CD14-positive monocyte (primary cell): ENCODE measurements at regions not wholly inside any gene's neighbourhood (a gene's known extent, or its start where the extent isn't known, plus 50 kb on each side); places are given as distances from the start of the nearest gene placed in this dataset.

Experiments
- DNase-seq, 3 donors: peaks; one replicate each; pipeline ENCODE4 v3.0.0-alpha.2; 2011 to 2022
- H2AFZ ChIP-seq: 2 replicates; pipeline ENCODE4 v1.6.0; 2012; ENCODE audit warnings: mild to moderate bottlenecking, low read depth, low read length, inconsistent platforms; ENCODE audit not compliant: insufficient read depth, poor library complexity, severe bottlenecking
- H3K27ac ChIP-seq, 2 donors: 1 replicate in 1 of 2; 2 replicates in 1 of 2; pipeline ENCODE4 v1.5.1; 2012 to 2013; ENCODE audit warnings: low read length in 2 of 2, control low read depth in 1 of 2, inconsistent platforms in 1 of 2, low read depth in 1 of 2, mild to moderate bottlenecking in 1 of 2
- H3K27me3 ChIP-seq, 2 donors: one replicate each; pipeline versions ENCODE4 v1.6.0 to v1.6.1; 2011 to 2013; ENCODE audit warnings: low read length in 2 of 2; ENCODE audit not compliant: control insufficient read depth in 2 of 2, insufficient read depth in 2 of 2
- H3K36me3 ChIP-seq, 2 donors: replicated peaks in 1 of 2; 1 replicate in 1 of 2; 2 replicates in 1 of 2; pipeline versions ENCODE4 v1.5.1 to v1.6.1; 2012 to 2013; ENCODE audit warnings: low read length in 2 of 2, control low read depth in 1 of 2, inconsistent platforms in 1 of 2, mild to moderate bottlenecking in 1 of 2; ENCODE audit not compliant: insufficient read depth in 2 of 2, control insufficient read depth in 1 of 2
- H3K4me1 ChIP-seq, 2 donors: 1 replicate in 1 of 2; 2 replicates in 1 of 2; pipeline versions ENCODE4 v1.5.1 to v1.6.1; 2012 to 2013; ENCODE audit warnings: low read length in 2 of 2, control low read depth in 1 of 2, inconsistent platforms in 1 of 2, mild to moderate bottlenecking in 1 of 2, moderate library complexity in 1 of 2; ENCODE audit not compliant: insufficient read depth in 2 of 2, control insufficient read depth in 1 of 2
- H3K4me2 ChIP-seq: replicated peaks from 2 replicates; pipeline ENCODE3; 2012; ENCODE audit warnings: low read length, moderate library complexity, mild to moderate bottlenecking; ENCODE audit not compliant: poor library complexity, severe bottlenecking; ENCODE audit errors: extremely low read depth
- H3K4me3 ChIP-seq, 3 experiments: fragments of 200-600 bp in 1 of 3; sonication (generic) in 1 of 3; replicated peaks in 1 of 3; 1 replicate in 2 of 3; 2 replicates in 1 of 3; pipeline ENCODE4 v1.5.1; 2011 to 2013; ENCODE audit warnings: low read length in 3 of 3, mild to moderate bottlenecking in 3 of 3, control low read depth in 2 of 3, low read depth in 2 of 3, inconsistent platforms in 1 of 3, moderate library complexity in 1 of 3
- H3K79me2 ChIP-seq: 2 replicates; pipeline ENCODE4 v1.6.0; 2012; ENCODE audit warnings: mild to moderate bottlenecking, control low read depth, inconsistent platforms, low read length, moderate library complexity; ENCODE audit not compliant: insufficient read depth
- H3K9ac ChIP-seq: 2 replicates; pipeline ENCODE4 v1.6.0; 2017; ENCODE audit warnings: low read length, mild to moderate bottlenecking; ENCODE audit not compliant: insufficient read depth, poor library complexity, severe bottlenecking
- H3K9me3 ChIP-seq, 2 donors: replicated peaks in 1 of 2; 1 replicate in 1 of 2; 2 replicates in 1 of 2; pipeline versions ENCODE4 v1.5.1 to v1.6.1; 2012 to 2013; ENCODE audit warnings: low read length in 2 of 2, control low read depth in 1 of 2; ENCODE audit not compliant: control insufficient read depth in 1 of 2, insufficient read depth in 1 of 2
- H4K20me1 ChIP-seq: 2 replicates; pipeline ENCODE4 v1.6.0; 2012; ENCODE audit warnings: mild to moderate bottlenecking, low read length, control low read depth, moderate library complexity; ENCODE audit not compliant: insufficient read depth
- H3K27ac Mint-ChIP-seq, 7 donors: one replicate each; pipeline ENCODE4 v1.8.0; 2020; ENCODE audit warnings: mild to moderate bottlenecking in 7 of 7, mixed read lengths in 7 of 7, moderate library complexity in 6 of 7, inconsistent platforms in 2 of 7
- H3K27me3 Mint-ChIP-seq, 3 donors: one replicate each; pipeline ENCODE4 v1.8.0; 2021 to 2022; ENCODE audit warnings: low read depth in 3 of 3, mild to moderate bottlenecking in 3 of 3, mixed read lengths in 3 of 3, moderate library complexity in 3 of 3, inconsistent platforms in 1 of 3
- H3K36me3 Mint-ChIP-seq, 2 donors: one replicate each; pipeline ENCODE4 v1.8.0; 2020; ENCODE audit warnings: mixed read lengths in 2 of 2, inconsistent platforms in 1 of 2, mild to moderate bottlenecking in 1 of 2
- H3K4me1 Mint-ChIP-seq: one replicate; pipeline ENCODE4 v1.8.0; 2020; ENCODE audit warnings: mild to moderate bottlenecking, mixed read lengths
- H3K4me3 Mint-ChIP-seq, 2 donors: one replicate each; pipeline ENCODE4 v1.8.0; 2020; ENCODE audit warnings: mild to moderate bottlenecking in 2 of 2, mixed read lengths in 2 of 2, moderate library complexity in 1 of 2
- H3K9me3 Mint-ChIP-seq, 7 donors: one replicate each; pipeline ENCODE4 v1.8.0; 2020 to 2022; ENCODE audit warnings: mixed read lengths in 7 of 7, mild to moderate bottlenecking in 6 of 7, moderate library complexity in 6 of 7, inconsistent platforms in 2 of 7
- WGBS: methylation state at CpG from one replicate; pipeline ENCODE4 v1.1.5; 2013; ENCODE audit warnings: missing lambda C conversion rate; ENCODE audit not compliant: insufficient coverage; 5-methylcytosine and 5-hydroxymethylcytosine counted together
- intact Hi-C, 2 donors: fragments of 100-400 bp; cut with micrococcal nuclease; formaldehyde crosslinking; loops; one replicate each; pipeline versions ENCODE4 v1.15.0 to v1.15.1; 2023
- TF ChIP-seq, protein P1 (sequence below): fragments of 200-600 bp; IDR thresholded peaks from one replicate; pipeline ENCODE4 v1.8.0; 2022; ENCODE audit warnings: antibody characterized with exemption, mild to moderate bottlenecking

DNA sequence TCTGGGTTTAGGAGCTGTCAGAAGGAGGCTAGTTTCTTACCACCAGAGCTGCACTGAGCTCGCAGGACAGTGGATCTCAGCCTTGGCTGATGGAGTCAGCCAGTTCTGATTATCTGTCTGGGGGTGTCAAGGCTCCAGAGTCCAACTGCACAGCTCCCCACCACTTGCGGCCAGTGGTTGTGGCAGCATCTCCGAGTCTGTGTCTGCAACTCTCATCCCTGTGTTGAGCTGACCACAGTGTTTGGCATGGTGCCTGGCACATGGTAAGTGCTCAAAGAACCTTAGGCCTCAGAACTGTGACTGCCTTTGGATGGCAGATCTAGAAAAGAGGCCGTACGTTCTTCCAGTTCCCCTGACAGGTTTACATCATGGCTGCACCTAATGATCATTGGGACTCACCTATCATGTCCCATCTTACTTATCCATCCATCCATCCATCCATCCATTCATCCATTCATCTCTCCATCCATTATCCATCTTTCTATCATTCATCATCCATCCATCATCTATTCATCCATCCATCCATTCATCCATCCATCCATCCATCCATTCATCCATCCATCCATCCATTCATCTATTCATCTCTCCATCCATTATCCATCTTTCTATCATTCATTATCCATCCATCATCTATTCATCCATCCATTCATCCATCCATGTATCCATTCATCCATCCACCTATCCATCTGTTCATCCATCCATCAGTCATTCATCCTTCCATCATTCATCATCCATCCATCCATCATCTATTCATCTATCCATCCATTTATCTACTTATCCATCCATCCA lies 114.5 kb downstream of the CRYAA start:
- no peak for DNase-seq
- Mint-ChIP-seq H3K9me3 (no peaks in the 10 kb centered on the region), H3K36me3 (no peaks in the 10 kb centered on the region), H3K4me1 (no peaks in the 10 kb centered on the region), H3K27me3 (peaks cover 4 to 11% (median 8%) of the 10 kb centered on the region in 3 donors), H3K27ac (no peak overlapping the region), H3K4me3 (no peak overlapping the region)
- no peak overlapping the region for H2AFZ ChIP-seq
- TF ChIP-seq, protein P1, sequence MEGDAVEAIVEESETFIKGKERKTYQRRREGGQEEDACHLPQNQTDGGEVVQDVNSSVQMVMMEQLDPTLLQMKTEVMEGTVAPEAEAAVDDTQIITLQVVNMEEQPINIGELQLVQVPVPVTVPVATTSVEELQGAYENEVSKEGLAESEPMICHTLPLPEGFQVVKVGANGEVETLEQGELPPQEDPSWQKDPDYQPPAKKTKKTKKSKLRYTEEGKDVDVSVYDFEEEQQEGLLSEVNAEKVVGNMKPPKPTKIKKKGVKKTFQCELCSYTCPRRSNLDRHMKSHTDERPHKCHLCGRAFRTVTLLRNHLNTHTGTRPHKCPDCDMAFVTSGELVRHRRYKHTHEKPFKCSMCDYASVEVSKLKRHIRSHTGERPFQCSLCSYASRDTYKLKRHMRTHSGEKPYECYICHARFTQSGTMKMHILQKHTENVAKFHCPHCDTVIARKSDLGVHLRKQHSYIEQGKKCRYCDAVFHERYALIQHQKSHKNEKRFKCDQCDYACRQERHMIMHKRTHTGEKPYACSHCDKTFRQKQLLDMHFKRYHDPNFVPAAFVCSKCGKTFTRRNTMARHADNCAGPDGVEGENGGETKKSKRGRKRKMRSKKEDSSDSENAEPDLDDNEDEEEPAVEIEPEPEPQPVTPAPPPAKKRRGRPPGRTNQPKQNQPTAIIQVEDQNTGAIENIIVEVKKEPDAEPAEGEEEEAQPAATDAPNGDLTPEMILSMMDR: peak; percentile 10
- no peaks in the 10 kb centered on the region for H3K9me3 ChIP-seq
- intact Hi-C loops: no loop called here
- no peaks in the 10 kb centered on the region for H3K27me3 ChIP-seq
- H3K27ac ChIP-seq: no peak overlapping the region
- 84% methylated on average over 4 of the region's 5 CpGs for WGBS
- no peaks in the 10 kb centered on the region for H3K36me3 ChIP-seq
- no peak overlapping the region for H3K9ac ChIP-seq
- H3K4me1 ChIP-seq: no peaks in the 10 kb centered on the region
- no peaks in the 10 kb centered on the region for H3K79me2 ChIP-seq
- H4K20me1 ChIP-seq: no peaks in the 10 kb centered on the region
- no peak overlapping the region for H3K4me3 ChIP-seq
- no peak overlapping the region for H3K4me2 ChIP-seq

DNA sequence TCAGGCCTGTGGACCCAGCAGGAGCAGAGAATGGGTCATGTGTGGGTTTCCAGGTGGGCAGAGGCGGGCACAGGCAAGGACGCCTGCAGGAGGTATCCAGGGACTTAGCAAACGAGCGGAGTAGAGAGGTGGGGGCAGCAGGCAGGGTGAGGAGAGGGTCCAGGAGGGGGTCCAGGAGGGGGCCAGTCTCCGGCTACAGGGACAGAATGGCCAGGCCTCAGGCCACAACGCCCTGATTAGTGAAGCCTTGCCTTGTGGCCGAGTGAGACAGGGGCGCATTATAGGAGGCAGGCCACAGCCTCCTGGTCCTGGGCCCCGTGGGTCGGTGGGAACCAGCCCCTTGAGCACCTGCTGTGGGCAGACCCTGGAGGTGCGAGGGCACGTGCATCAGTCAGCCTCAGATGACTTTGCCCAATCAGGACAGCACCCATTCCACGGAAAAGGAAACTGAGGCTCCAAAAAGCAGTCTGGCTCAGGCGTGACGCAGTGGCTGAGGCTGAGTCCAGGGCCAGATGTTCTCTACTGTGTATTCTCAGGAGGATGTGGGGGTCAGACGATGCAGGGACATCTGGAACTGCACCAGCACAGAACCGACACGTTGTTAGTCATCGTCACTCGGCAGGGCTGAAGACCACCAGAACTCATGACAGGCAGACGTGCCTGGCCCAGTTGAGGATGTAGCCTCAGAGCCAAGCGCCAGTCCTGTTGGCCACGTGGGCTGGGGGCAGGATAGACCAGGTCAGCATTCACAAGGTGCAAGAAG lies 113.7 kb downstream of the CRYAA start:
- Histone ChIP-seq H3K4me1 (no peaks in the 10 kb centered on the region), H4K20me1 (no peaks in the 10 kb centered on the region), H3K79me2 (no peaks in the 10 kb centered on the region), H3K4me3 (no peak overlapping the region), H3K27ac (no peak overlapping the region), H3K9ac (no peak overlapping the region), H3K9me3 (no peaks in the 10 kb centered on the region), H3K36me3 (no peaks in the 10 kb centered on the region), H3K4me2 (no peak overlapping the region), H2AFZ (no peak overlapping the region), H3K27me3 (no peaks in the 10 kb centered on the region)
- no peak overlapping the region for H3K4me3 Mint-ChIP-seq
- TF ChIP-seq, protein P1: no peak
- no peaks in the 10 kb centered on the region for H3K36me3 Mint-ChIP-seq
- no peak overlapping the region for H3K27ac Mint-ChIP-seq
- H3K9me3 Mint-ChIP-seq: no peaks in the 10 kb centered on the region
- peaks cover 11% of the 10 kb centered on the region in 3 donors for H3K27me3 Mint-ChIP-seq
- WGBS: 92% methylated on average over 19 of the region's 23 CpGs
- H3K4me1 Mint-ChIP-seq: no peaks in the 10 kb centered on the region
- DNase-seq: no peak
- intact Hi-C loops: no loop called here
